GM12864 (cell line): ENCODE measurements at regions not wholly inside any gene's neighbourhood (a gene's known extent, or its start where the extent isn't known, plus 50 kb on each side); places are given as distances from the start of the nearest gene placed in this dataset.

ENCODE experiments used
- DNase-seq: peaks from one replicate; pipeline ENCODE4 v3.0.0-alpha.2; 2011; ENCODE audit warnings: low read depth
- H3K4me3 ChIP-seq: 2 replicates; pipeline ENCODE4 v1.5.1; 2011; ENCODE audit warnings: mild to moderate bottlenecking, low read depth, low read length, control low read depth
- TF ChIP-seq, protein P1 (sequence below): IDR thresholded peaks from 2 replicates; pipeline ENCODE4 v1.5.1; 2011; ENCODE audit warnings: low read depth, mild to moderate bottlenecking, moderate library complexity, low read length, control low read depth, inconsistent platforms; ENCODE audit errors: missing control alignments

DNA sequence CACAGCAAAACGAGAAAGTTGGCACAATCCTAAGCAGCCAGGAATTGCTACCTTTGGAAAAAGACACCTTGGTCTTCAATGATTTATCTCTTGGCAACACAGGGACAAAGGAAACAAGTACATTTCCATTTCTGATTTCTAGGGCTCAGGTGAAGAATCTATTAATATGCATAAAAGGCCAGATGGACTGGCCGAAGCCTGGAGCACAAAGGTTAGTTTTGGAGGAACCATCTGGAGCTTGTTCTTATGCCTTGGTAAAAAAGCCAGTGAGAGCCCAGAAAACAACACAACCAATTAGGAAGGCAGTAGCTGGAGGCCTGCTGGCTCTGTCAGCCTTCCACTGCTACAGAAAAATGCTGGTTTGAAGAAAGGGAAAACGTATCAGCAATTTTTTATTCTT, 713.5 kb upstream of the API5 start:
- TF ChIP-seq, protein P1, sequence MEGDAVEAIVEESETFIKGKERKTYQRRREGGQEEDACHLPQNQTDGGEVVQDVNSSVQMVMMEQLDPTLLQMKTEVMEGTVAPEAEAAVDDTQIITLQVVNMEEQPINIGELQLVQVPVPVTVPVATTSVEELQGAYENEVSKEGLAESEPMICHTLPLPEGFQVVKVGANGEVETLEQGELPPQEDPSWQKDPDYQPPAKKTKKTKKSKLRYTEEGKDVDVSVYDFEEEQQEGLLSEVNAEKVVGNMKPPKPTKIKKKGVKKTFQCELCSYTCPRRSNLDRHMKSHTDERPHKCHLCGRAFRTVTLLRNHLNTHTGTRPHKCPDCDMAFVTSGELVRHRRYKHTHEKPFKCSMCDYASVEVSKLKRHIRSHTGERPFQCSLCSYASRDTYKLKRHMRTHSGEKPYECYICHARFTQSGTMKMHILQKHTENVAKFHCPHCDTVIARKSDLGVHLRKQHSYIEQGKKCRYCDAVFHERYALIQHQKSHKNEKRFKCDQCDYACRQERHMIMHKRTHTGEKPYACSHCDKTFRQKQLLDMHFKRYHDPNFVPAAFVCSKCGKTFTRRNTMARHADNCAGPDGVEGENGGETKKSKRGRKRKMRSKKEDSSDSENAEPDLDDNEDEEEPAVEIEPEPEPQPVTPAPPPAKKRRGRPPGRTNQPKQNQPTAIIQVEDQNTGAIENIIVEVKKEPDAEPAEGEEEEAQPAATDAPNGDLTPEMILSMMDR = no peak
- H3K4me3 ChIP-seq = no peak overlapping the region
- DNase-seq = no peak

DNA sequence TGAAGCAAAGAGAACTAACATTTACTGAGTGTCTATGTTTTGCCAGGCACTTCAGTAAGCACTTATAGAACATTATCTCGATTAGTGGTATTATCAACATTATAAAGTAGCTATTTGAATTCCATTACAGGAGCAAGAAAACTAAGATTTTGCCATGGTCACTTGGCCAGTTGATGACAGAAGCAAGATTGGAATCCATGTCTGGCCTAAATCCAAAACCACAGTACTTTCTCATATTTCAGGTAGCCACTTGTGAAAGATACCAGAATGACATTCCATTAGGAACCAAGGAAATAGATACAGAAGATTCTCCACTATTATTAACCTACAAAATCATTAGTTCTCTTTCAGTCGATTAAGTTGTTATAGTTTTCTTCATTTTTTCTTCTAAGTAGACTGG, 691.0 kb upstream of the API5 start:
- DNase-seq = no peak
- TF ChIP-seq, protein P1 = no peak
- no peak overlapping the region for H3K4me3 ChIP-seq

DNA sequence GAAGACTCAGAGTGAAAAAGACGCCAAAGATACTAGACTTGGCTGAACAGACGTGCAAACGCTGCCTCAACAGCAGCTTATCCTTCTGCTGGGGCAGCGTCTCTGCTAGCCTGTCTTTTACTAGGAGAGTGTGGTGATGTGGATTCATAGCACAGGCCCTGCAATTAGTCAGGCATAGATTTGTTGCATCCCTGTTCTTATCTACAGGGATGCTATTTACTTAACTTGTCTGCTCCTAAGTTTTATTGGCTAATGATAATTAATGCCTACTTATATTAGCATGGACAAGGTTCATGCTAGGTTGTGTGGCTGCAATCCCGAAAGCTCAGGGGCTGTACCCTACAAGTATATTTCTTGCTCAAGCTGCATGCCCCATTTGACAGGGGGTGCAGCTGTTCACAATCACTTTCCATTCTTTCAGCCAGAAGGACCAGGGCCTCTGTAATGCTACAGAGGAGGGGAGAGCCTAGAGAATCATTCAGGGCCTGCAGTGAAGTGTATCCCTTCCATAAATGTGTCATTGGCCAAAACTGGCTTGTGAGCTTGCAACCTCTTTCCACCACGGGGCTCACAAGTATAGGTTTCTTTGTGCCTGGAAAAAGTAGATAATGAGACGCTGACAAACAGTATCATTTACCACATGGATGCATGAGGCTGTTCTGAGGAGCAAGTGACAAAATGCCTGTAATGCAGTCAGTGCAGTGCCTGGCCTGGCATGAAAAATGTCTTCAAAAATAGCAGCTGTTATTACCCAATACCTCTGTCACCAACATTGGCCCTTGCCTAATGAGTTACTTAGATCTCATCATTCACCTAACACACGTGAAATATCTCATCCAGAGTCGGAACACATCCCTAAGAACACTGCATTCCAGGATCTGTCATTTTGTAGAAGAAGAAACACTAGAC, 685.8 kb upstream of the API5 start:
- DNase-seq = no peak
- H3K4me3 ChIP-seq = no peak overlapping the region
- TF ChIP-seq, protein P1 = no peak

DNA sequence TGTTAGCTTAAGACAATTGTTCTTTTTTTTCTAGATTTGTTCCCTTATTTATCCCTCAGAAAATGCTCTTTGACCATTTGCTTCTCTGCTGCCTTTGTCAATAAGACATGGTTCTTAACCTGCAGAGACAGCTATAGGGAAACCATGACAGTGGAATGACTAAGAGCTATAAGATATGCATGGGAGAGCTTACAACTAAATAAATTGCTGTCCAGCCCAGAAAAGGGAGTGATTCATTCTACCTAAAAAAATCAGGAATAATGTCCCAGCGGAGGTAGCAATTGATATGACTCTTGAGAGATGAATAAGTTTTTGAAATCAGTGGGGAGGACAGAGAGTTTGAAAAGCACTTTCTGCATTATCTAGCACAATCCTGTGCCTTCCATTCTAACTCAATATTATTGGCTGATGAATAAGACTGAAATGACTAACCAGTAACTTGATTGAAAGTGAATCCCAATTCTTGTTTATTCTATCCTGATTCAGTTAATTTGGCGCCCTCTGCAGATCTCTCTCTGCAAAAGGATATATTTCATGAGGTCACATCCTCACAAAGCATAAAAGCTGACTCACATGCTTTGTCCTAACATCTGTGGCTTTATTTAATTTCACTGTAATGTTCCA, 680.5 kb upstream of the API5 start:
- H3K4me3 ChIP-seq = no peak overlapping the region
- DNase-seq = no peak
- TF ChIP-seq, protein P1 = no peak

DNA sequence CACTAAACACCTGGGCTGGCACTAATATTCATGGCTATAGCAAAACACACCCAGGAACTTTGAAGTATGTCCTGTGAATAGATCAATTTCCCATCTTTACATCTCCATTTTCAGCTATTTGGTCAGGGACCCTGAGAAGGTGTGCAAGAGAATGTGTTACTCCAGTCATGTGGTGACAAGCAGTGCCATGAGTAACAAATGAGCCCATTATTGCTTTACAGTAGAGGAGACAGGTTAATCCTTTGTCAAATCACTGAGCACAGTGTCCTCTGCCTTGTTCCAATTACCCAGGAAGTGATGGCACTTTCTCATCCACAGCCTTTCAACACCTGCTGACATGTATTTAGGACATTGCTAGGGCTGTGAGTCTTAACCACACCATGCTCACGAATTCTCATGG, 664.8 kb upstream of the API5 start:
- no peak for DNase-seq
- no peak overlapping the region for H3K4me3 ChIP-seq
- TF ChIP-seq, protein P1 = no peak

DNA sequence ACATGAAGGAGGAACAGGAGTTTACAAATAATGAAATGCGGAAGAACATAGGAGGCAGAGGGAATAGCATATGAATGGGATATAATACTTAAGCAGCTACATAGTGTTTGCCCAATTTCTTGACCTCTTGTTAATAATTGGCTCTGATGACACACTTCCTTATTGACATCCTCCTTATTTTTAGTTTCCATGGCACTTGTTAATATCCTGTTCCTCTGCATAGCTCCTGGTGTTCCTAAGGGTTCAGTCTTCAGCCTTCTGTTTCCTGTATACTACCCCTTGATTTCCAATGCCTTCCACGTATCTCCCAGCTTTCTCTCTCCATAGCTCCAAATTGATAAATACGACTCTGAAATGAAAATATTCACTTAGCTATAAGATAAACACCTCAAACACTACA, 663.8 kb upstream of the API5 start:
- DNase-seq = no peak
- TF ChIP-seq, protein P1 = no peak
- H3K4me3 ChIP-seq = no peak overlapping the region
